DMS53 (cell line): ENCODE measurements at regions not wholly inside any gene's neighbourhood (a gene's known extent, or its start where the extent isn't known, plus 50 kb on each side); places are given as distances from the start of the nearest gene placed in this dataset.
"Not testable (repeated sequence)": the region's sequence is repeated elsewhere in the genome, so short reads cannot be mapped to it uniquely, and the experiment has no call there.

ENCODE experiments used
- DNase-seq: peaks from one replicate; lab custom pipeline; 2025; lab: John Stamatoyannopoulos, UW

DNA sequence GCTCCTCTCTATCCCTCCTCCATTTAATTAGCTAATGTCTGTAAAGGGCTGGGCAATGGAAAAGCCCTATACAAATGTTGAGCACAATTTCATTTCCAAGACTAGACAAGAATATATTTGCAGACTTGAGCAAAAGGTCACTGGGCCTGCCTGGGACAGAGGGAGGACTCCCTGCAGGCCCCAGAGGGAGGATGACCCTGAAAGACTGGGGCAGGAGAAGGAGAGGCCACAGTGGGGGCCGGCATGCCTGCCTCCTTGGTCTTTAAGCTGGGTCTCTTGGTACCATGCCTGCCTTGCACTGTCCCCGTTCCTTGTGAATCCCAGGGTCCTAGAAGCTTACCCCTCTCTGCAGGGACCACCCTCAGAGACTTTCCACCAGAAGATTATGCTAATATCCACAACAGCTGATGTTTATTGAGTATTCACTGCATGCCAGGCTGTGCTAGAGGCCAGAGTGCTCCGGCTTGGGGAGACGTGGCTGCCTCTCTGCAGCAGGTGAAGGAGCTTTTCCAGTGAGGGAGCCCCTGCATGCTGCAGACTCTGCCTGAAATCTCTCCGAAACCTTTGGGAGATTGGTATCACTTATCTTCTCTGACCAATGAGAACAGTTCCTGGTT lies 72.7 kb upstream of the HSPA9 start:
- DNase-seq, result no peak

DNA sequence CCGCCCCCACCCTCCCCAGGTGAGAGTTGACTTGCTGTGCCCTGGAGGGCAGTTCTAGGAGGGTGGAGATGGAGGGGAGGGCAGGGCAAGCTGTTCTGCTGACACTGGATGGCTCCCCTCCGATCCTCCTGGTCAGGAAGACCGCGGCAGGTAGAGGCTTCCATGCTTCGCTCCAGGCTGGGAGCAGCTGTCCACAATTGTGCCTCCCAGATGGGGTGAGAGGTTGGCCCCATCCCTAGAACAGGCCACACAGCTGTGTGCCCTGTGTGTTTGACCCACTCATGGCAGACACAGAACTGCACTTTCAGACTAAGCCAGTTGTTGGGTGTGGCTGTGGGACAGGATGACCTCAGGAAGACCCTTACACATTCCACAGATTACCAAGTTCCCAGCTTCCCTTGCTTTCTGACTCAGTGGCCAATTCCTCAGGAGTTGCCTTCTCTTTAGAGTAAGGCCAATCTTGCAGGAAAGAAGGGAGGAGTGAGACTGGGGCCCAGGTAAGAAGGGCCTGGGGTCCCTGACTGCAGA lies 72.1 kb upstream of the HSPA9 start:
- no peak for DNase-seq

DNA sequence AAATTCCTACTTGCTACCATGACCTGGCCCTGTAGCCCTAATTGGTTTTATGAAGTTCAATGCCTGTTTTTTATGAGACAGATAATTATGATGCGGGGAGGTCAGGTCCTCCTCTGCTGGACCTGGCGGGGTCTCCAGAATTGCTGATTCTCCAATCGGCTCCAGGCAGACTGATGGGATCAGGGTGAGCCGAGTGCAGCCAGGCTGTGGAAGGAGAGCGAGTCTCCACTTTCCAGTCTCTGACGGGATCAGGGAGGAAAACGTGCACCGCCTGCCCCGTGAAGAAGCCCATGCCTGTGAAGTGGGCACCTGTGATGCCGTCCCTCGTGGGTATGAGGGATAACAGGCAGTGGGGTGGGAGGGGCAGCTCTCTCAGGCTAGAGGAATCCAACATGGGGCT lies 71.5 kb upstream of the HSPA9 start:
- no peak for DNase-seq

DNA sequence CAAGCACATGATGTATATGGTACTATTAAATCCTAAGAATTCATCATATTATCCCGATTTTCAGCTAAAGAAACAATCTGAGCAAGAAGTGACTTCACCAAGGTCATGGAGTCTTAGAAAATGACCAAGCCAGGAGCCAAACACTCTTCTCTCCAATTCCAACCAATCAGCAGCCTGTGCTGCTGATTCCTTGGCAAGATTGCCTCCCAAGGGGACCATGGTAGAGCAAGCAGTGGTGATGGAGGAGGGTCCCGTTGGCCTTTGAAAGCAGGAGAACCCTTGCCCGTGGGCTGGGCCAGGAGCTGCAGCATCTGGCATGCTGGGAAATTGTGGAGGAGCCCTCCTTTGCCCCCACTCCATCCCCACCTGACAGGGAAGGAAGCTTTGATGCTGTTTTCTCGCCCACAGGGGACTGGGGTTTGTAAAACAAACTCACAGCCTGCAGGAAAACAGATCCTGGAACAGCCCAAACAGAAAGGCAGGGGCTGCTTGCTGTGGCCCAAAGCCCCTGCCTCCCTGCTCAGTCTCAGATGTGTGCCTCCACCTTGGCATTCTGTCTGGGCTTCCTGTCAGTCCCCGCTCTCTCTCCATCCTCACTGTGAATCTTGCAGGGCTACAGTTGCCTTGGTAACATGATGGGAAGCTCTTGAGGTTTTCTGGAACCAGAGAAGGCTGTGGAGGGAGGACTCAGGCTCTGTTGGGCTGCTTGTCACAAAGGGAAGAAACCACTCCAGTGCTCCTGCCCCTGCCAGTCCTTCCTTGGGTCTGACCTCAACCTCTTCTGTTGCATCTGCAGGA lies 70.8 kb upstream of the HSPA9 start:
- peak; percentile 13 for DNase-seq

DNA sequence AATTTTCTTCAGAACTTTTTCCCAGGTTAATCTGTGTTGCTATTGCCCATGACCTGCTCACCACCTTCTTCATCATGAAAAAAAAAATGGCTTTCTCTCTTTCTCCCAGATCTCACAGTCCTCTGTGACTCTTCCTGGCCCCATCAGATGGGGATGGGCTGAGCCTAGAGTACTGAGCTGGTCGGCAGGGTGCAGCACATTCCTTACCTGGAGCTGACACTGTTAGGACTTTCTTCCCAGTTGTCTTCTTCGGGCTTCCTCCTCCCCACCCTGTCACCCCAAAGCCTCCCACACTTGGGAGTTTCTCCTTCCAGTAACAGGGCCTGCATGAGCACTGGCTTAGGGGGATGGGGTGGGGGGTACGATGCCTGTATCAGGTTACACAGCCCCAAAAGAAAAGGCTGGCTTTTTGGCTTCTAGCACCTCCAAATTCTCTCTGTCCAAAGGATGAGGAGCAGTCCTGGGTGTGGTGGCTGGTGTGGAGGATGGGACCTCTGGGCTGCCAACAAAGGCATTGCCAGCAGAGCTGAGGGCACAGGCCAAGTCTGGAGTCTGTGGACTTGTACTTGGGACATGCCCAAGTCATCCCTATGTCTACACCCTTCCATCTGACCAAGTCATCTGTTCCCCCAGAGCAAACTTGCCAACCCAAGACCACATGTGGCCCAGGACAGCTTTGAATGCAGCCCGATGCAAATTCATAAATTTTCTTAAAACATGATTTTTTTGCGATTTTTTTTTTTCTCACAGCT lies 68.0 kb upstream of the HSPA9 start:
- DNase-seq, result no peak

DNA sequence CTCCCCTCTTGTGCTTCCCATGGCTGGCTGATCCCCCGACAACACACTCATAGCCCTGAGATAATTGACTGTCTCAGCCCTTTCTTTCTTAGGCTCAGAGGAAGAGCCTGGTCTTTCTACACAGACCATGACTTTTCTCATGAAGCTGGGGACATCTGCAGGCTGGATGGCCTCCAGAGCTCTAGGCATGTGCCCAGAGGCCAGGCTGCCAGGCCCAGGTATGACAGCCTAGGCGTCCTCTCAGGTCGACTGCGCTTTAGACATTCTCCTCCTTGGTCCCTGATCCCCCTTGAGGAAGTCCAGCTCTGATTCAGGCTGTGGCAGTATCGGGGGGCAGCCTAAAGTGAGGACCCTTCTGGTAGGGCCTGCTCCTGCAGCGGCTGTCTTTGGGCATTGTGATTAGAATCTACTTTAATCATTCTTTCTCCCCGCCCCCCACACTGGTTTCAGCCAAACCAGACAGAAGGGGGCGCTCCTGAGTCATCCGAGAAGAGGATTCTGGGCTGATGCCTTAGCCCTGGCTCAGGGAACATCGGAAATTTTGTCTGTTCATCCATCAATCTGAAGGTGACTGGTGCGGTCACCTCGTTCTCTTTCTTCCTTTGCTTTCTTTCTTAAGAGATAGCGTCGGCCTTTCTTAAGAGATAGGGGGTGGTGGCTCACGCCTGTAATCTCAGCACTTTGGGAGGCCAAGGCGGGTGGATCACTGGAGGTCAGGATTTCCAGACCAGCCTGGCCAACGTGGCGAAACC lies 66.5 kb upstream of the HSPA9 start:
- peak; percentile 90 for DNase-seq

DNA sequence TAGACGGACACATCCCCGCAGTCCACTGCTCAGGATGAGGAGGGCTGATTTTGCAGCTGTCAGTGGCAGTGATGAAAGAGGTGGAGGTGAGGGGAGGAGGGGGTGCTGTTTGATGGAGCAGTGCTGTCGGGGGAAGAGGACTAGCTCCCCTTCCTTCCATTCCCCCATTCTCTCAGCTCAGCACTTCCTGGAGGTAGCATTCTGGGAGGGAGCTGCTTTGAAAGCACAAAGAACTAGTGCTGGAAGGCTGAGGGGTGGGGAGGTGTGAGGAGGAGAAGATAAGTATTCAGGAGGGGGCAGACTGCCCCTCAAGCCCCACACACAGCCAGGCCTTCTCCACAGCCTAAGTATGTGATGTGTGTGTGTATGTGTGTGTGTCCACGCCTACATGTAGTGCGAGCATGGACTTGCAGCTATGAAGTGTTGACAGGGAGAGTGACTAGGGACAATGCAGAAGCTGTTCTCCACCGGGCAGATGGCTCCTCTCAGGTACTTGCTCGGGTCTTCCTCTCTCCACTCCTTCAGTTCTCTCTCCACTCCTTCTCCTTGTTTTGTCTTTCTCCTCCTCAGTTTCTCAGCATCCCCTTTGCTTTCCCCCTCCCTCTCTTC lies 65.5 kb upstream of the HSPA9 start:
- no peak for DNase-seq

DNA sequence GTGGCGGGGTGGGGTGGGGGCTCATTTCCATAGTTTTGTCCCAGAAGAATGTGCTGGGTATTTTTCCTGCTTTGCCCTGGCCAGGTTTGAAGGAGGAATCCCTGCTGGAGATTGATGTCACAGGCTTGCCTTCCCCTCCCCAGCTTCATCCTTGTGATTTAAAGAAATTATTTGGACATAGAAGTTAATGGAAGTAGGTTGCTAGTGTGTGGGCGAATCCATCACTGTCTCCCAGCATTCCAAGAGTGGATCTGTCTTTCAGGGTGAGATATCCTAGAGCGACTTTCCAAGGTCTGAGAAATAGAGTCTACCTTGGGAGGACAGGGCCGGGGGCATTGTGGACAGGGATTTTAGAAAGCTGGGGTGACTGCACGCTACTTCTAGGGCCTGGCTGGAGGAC lies 64.9 kb upstream of the HSPA9 start:
- no peak for DNase-seq

DNA sequence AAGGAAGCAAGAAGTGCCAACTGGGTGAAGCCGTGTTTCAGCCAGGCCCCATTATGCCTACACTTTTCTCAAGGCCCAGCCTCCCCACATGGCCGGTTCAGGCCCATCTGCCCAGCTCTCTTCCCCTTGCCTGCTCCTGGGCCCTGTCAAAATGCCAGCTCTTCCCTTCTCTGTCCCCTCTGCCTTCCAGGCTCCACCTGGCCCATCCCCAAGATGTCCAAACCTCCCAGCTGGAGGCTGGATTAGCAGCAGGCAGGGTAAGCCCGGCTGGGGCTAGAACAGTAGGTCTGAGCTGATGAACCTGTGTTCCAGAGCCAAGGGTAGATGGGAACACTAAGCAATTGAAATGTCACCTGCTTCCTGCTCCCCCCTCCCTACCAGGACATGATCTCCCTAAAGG lies 64.1 kb upstream of the HSPA9 start:
- peak; percentile 29 for DNase-seq

DNA sequence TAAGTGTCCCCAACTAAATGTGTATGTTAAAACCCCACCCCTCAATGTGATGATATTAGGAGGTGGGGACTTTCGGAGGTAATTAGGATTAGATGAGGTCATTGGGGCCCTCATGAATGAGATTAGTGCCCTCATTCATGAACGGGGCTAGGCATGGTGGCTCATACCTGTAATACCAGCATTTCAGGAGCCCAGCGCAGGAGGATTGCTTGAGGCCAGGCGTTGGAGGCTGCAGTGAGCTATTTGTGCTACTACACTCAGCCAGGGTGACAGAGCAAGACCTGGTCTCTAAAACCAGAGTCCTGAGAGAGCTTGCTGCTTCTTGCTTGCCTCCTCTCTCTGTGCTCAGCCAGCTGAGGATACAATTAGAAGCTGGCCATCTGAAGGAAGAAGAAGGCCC lies 62.1 kb upstream of the HSPA9 start:
- no peak for DNase-seq

DNA sequence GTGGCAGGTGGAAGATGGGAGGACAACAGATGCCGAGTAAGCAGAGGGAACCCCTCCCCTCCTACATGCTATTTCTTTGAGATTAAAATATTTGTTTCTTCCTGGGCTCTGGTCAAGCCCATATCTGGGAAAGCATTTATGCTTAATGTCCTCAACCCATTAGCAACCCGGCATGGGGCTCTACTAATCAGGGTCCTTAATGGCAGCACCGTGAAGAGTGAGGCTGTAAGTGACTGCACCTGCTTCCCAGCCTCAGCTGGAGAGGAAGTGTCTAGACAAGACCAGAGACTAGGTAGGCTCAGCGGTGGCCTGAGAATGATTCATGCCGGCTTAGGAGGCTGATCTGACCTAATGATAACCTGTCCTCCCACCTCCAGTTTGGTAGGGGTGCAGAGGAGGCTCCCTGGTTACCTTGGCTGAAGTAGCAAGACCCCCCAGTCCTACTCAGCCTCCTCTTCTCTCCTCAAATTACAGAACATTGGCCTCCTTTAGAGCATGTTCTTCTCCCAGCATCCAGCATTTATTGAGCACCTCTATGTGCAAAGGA lies 61.3 kb upstream of the HSPA9 start:
- DNase-seq, result peak; percentile 32

DNA sequence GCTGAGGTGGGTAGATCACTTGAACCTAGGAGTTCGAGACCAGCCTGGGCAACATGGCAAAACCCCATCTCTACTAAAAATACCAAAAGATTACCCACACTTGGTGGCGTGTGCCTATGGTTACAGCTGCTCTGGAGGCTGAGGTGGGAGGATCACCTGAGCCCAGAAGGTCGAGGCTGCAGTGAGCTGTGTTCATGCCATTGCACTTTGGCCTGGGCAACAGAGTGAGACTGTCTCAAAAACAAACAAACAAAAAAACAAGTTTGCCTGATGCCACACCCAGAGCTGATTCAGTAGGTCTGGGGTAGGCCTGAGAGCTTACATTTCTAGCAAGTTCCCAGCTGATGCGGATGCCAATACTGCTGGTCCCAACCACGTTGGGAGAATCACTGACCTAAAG lies 60.5 kb upstream of the HSPA9 start:
- DNase-seq, result no peak

DNA sequence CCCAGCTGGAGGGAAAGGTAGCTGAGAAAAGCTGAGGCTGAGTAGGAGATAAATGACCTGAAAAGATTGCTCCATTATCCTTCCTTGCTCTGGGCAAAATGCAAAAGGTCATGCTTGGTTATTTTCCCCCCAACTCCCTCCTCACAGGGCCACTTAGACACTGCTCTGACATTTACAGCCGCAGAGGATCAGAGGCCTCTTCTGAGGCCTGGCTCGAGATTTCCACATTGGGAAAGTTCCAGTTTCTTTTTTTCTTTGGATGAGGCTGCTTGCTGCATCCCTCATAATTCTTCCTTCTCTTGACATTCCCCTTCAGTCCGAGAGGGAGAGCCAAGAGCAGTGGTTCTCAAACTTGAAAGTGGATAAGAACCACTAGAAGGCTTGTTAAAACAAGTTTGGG lies 60.1 kb upstream of the HSPA9 start:
- DNase-seq, result no peak

DNA sequence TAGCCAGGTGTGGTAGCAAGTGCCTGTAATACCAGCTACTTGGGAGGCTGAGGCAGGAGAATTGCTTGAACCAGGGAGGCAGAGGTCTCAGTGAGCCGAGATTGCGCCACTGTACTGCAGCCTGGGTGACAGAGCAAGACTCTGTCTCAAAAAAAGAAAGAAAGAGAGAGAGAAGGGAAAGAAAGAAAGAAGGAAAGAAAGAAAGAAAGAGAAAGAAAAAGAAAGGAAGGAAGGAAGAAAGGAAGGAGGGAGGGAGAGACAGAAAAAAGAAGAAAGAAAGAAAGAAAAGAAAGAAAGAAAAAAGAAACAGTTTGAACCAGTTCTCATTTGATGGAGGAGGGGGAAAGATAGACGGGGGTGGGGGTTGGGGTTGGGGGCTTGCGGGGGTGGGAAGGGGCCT lies 59.6 kb upstream of the HSPA9 start:
- not testable (repeated sequence) for DNase-seq

DNA sequence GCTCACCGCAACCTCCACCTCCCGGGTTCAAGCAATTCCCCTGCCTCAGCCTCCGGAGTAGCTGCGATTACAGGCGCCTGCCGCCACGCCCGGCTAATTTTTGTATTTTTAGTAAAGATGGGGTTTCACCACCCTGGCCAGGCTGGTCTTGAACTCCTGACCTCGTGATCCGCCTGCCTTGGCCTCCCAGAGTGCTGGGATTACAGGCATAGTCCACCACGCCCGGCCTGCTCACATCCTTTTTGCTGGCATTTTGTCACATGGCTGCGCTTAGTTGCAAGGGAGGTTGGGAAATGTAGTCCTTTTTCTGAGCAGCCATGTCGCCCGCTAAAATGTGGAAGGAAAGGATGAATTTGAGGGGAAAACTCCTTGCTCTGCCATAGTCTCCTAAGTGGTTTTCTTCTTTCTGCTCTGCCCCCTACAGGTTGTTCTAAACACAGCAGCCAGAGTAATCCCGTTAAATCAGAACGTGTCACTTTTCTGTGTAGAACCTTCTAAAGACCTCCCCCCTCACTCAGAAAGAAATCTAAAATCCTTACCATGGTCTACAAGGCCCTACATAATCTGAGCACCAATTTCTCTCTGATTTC lies 57.8 kb upstream of the HSPA9 start:
- peak; percentile 88 for DNase-seq

DNA sequence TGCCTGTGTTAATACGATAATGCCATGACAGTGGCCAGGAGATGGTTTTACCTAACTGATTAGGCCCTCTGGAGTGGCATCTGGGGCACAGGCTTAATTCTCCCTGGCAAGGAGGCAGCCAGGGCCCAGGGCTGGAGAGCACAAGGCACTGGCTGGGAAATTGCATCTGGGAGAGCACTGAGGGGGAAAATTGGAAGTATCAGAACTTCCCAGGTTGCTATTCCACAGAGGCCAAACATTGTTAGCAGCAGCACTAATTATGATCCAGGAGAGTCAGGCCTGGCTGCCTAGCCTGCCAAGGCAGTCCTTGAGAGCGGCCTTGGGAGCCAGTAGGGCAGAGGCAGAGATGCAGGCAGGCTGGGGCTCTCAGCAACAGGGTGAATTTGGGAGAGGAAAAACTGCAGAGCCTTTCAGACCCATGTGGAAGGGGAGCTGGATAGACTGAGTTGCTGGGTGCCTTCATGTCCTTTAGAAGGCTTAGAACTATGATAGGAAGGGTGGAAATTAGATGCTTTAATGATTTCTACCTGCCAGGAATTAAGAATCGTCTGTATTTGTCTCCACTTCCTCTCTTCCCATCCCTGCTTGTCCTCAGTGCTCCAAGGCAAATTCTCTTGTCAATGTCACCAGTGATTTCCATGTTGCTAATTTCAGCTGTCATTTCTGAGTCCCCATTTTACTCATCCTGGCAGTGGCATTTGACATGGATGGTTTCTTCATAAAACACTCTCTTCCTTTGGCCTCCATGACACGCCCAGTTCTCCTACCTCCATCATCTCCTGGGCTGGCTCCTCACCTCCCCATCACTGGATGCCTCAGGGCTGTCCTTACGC lies 56.1 kb upstream of the HSPA9 start:
- no peak for DNase-seq

DNA sequence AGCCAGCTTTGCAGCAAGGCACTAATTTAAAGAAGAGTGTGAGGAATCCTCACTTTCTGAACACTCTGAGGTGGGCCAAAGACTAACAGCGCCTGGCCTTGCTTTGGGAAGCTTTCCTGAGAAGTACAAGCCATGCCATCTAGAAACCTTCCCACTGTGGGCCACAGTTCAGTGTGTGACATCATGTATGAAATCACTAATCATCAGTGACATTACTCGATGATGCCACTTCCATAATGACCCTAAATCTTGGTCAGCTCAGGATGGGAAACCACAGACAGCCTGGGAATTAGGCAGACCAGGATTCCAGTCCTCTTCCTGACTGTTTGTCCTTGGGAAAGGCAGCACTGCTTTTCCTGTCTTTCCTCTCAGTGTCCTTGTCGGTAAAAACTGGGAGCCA lies 54.2 kb upstream of the HSPA9 start:
- DNase-seq, result no peak

DNA sequence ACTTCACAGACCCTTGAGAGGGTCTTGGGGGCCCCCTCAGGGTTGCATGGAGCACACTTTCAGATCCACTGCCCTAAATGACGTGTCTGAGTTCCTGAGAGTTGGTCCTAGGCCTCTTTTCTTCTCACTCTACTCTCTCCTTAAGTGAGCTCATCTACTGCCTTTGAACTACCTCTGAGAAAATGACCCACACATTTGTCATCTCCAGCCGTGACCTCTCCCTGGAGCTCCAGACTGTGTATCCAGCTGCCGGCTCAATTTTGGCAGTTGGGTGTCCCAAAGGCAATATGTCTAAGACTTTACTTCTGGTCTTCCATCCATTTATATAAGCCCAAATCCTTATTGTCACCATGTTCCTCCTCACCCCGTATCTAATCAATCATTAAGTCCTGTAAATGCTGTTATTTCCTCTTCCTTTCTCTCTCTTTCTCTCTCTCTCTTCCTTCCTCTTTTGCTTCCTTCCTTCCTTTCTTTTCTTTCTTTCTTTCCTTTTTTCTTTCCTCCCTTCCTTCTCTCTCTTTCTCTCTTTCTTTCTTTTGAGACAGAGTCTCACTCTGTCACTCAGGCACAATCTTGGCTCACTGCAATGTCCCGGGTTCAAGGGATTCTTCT lies 51.2 kb upstream of the HSPA9 start:
- no peak for DNase-seq

DNA sequence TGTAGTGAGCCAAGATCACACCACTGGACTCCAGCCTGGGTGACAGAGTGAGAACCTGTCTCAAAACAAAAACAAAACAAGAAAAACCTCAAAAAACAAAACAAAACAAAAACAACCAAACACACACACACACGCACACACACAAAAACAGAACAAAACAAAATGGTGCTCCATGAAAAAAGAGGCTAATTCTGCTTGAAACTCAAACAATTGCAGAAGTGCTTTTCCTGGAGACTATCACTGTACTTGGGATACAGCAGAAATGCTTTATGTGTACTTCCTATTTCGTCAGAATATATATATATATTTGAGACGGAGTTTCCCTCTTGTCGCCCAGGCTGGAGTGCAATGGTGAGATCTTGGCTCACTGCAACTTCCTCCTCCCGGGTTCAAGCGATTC lies 49.9 kb upstream of the HSPA9 start:
- DNase-seq, result no peak
